Prostate gland (tissue), 2 donors: ENCODE measurements at regions not wholly inside any gene's neighbourhood (a gene's known extent, or its start where the extent isn't known, plus 50 kb on each side); places are given as distances from the start of the nearest gene placed in this dataset.

ENCODE experiments used
- POLR2A ChIP-seq: fragments of 450-650 bp; IDR thresholded peaks from one replicate; pipeline ENCODE4 v1.6.1; 2016; ENCODE audit warnings: antibody characterized with exemption, mild to moderate bottlenecking
- POLR2AphosphoS5 ChIP-seq: sonication (generic); formaldehyde crosslinking; IDR thresholded peaks from one replicate; pipeline ENCODE4 v1.6.1; 2017; ENCODE audit warnings: antibody characterized with exemption
- TF ChIP-seq, protein P1 (sequence below), 4 experiments: fragments of 200-600 bp in 2 of 4; fragments of 450-650 bp in 2 of 4; sonication (generic) in 2 of 4; IDR thresholded peaks; 1 replicate in 3 of 4; 2 replicates in 1 of 4; pipeline ENCODE4 v1.5.1; 2016 to 2019; ENCODE audit warnings: antibody characterized with exemption in 4 of 4, mild to moderate bottlenecking in 2 of 4, moderate library complexity in 2 of 4

DNA sequence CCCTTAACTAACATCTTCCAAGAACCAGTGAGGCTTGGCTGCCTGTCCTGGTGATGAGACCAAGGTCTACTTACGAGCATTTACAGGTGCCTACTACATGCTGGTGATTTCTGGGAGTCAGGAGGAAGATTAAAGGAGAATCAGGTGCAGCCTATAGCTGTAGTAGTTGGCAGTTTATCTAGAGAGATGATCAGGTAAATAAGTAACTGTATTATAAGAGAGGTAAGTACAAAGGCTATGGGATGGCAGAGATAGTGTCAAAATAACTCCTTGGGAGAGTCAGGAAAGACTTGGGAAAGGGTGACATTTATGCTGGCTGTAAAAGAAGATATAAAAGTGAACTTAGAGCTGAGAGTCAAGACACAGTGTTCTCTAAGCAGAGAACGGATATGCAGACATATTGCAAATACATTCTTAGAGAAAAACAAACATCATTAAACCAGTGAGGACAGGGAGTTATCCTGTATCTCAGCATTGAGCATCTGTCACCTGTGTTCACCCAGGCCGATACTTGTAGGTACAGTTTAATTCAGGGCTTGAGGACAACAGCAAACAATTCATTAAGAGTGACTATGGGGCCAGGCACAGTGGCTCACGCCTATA lies 49.7 kb upstream of the ACP3 start:
- TF ChIP-seq, protein P1, sequence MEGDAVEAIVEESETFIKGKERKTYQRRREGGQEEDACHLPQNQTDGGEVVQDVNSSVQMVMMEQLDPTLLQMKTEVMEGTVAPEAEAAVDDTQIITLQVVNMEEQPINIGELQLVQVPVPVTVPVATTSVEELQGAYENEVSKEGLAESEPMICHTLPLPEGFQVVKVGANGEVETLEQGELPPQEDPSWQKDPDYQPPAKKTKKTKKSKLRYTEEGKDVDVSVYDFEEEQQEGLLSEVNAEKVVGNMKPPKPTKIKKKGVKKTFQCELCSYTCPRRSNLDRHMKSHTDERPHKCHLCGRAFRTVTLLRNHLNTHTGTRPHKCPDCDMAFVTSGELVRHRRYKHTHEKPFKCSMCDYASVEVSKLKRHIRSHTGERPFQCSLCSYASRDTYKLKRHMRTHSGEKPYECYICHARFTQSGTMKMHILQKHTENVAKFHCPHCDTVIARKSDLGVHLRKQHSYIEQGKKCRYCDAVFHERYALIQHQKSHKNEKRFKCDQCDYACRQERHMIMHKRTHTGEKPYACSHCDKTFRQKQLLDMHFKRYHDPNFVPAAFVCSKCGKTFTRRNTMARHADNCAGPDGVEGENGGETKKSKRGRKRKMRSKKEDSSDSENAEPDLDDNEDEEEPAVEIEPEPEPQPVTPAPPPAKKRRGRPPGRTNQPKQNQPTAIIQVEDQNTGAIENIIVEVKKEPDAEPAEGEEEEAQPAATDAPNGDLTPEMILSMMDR (IDR thresholded peaks at IDR 0.05), result no peak
- TF ChIP-seq POLR2AphosphoS5 (peak; percentile 83), POLR2A (no peak)
